HepG2 (cell line): ENCODE measurements at regions not wholly inside any gene's neighbourhood (a gene's known extent, or its start where the extent isn't known, plus 50 kb on each side); places are given as distances from the start of the nearest gene placed in this dataset.
A peak's percentile ranks its signal among the peaks of the same experiment; 100 is the strongest.

ENCODE experiments used
- ATAC-seq: fragments of 200-7000 bp; cut with Tn5 transposase; 3 replicates; pipeline ENCODE4 v1.9.1; 2020; ENCODE audit warnings: mild to moderate bottlenecking, moderate library complexity
- BruUV-seq: library from RNA; stranded (reverse); fragments of 400-500 nt; replicated peaks from 2 replicates; lab custom pipeline; 2021; lab: Mats Ljungman, UMichigan
- CTCF ChIA-PET: fragments of 300-600 bp; formaldehyde crosslinking; extraction: SDS; loops from one replicate; lab custom pipeline; 2021; ENCODE audit warnings: low total read pairs, inconsistent platforms, low intra/inter-chr PET ratio; lab: Yijun Ruan, JAX
- POLR2A ChIA-PET: fragments of 350-600 bp; sonication (Branson Sonifier 250); formaldehyde crosslinking; loops from one replicate; lab custom pipeline; 2020; ENCODE audit warnings: antibody characterized with exemption, inconsistent platforms; lab: Yijun Ruan, JAX
- DNase-seq: peaks from one replicate; pipeline ENCODE4 v3.0.0-alpha.2; 2015; ENCODE audit warnings: low spot score
- FAIRE-seq: peaks from 3 replicates; lab custom pipeline; 2011; peaks lifted over from hg19 to GRCh38; lab: Jason Lieb, UNC
- H2AFZ ChIP-seq: one replicate; pipeline ENCODE4 v1.6.1; 2011; ENCODE audit warnings: low read length, inconsistent platforms
- H3K27ac ChIP-seq: fragments of 300-600 bp; 3 replicates; pipeline ENCODE4 v1.8.0; 2011; ENCODE audit warnings: mixed run types, mild to moderate bottlenecking, mixed read lengths, low read length, inconsistent platforms; ENCODE audit not compliant: insufficient read depth; ENCODE audit errors: extremely low read length
- H3K27me3 ChIP-seq, 2 experiments: fragments of 200-600 bp in 1 of 2; 2 replicates in 1 of 2; 3 replicates in 1 of 2; pipeline versions ENCODE4 v1.6.0 to v1.8.0; 2011; ENCODE audit warnings: low read length in 2 of 2, mild to moderate bottlenecking in 2 of 2, moderate library complexity in 2 of 2, inconsistent platforms in 1 of 2; ENCODE audit not compliant: insufficient read depth in 2 of 2, control insufficient read depth in 1 of 2
- H3K36me3 ChIP-seq, 2 experiments: fragments of 200-600 bp in 1 of 2; replicated peaks in 1 of 2; 2 replicates in 1 of 2; 3 replicates in 1 of 2; pipeline versions ENCODE4 v1.5.1 to v1.8.0; 2011; ENCODE audit warnings: low read length in 2 of 2, inconsistent platforms in 1 of 2; ENCODE audit not compliant: insufficient read depth in 2 of 2, control insufficient read depth in 1 of 2
- H3K4me1 ChIP-seq: 2 replicates; pipeline ENCODE4 v1.5.1; 2012; ENCODE audit warnings: low read length, inconsistent platforms; ENCODE audit not compliant: insufficient read depth
- H3K4me2 ChIP-seq: 2 replicates; pipeline ENCODE4 v1.6.0; 2011; ENCODE audit warnings: low read depth, low read length, inconsistent platforms
- H3K4me3 ChIP-seq, 3 experiments: fragments of 200-600 bp in 1 of 3; sonication (generic), shearing (Covaris generic) in 1 of 3; replicated peaks in 1 of 3; 2 replicates each; pipeline ENCODE4 v1.5.1; 2011 to 2016; ENCODE audit warnings: low read length in 3 of 3, inconsistent platforms in 2 of 3, low read depth in 2 of 3, mild to moderate bottlenecking in 2 of 3, control low read depth in 1 of 3, mixed read lengths in 1 of 3; ENCODE audit not compliant: insufficient read depth in 1 of 3
- H3K79me2 ChIP-seq: one replicate; pipeline ENCODE4 v1.6.1; 2011; ENCODE audit warnings: low read length, inconsistent platforms; ENCODE audit not compliant: insufficient read depth
- H3K9ac ChIP-seq: 2 replicates; pipeline ENCODE4 v1.6.0; 2011; ENCODE audit warnings: mild to moderate bottlenecking, low read depth, low read length, inconsistent platforms; ENCODE audit not compliant: insufficient read depth
- H3K9me3 ChIP-seq: 2 replicates; pipeline ENCODE4 v1.5.1; 2012; ENCODE audit warnings: mild to moderate bottlenecking, low read length
- H4K20me1 ChIP-seq: 2 replicates; pipeline ENCODE4 v1.6.0; 2011; ENCODE audit warnings: inconsistent platforms, mild to moderate bottlenecking, low read length, moderate library complexity; ENCODE audit not compliant: insufficient read depth
- CHCHD3 ChIP-seq: sonication (generic); formaldehyde crosslinking; IDR thresholded peaks from 2 replicates; pipeline ENCODE4 v1.8.0; 2022; ENCODE audit warnings: mild to moderate bottlenecking, missing genetic modification reagents, moderate library complexity
- CREB1 ChIP-seq, 2 experiments: fragments of 450-650 bp in 1 of 2; IDR thresholded peaks; 2 replicates each; pipeline ENCODE4 v1.6.1; 2016 to 2017; ENCODE audit warnings: control low read depth in 1 of 2, mild to moderate bottlenecking in 1 of 2, missing compliant biosample characterization in 1 of 2, missing genetic modification characterization in 1 of 2
- HOXA7 ChIP-seq: sonication (generic); formaldehyde crosslinking; IDR thresholded peaks from 2 replicates; pipeline ENCODE4 v1.8.1; 2022; ENCODE audit warnings: mild to moderate bottlenecking, missing genetic modification reagents, moderate library complexity
- RFX1 ChIP-seq: fragments of 450-650 bp; IDR thresholded peaks from 2 replicates; pipeline ENCODE4 v1.6.1; 2017
- U2AF2 ChIP-seq: fragments of 200-400 bp; formaldehyde crosslinking; IDR thresholded peaks from 2 replicates; pipeline ENCODE4 v1.6.1; 2017; ENCODE audit warnings: low read depth, mild to moderate bottlenecking, low read length
- ZNF207 ChIP-seq: fragments of 450-650 bp; IDR thresholded peaks from 2 replicates; pipeline ENCODE4 v1.6.1; 2016; ENCODE audit warnings: antibody characterized with exemption, borderline replicate concordance
- WGBS: methylation state at CpG from one replicate; pipeline ENCODE4 v1.1.6; 2017; ENCODE audit warnings: low lambda C conversion rate; 5-methylcytosine and 5-hydroxymethylcytosine counted together
- in situ Hi-C: cut with HindIII; loops from 2 replicates; pipeline ENCODE4 v1.10.0; 2017; ENCODE audit warnings: low pct_unique_long_range_greater_than_20kb; ENCODE audit not compliant: extremely low pct_ligation_motif_present
- intact Hi-C: fragments of 100-400 bp; cut with micrococcal nuclease; formaldehyde crosslinking; loops from one replicate; pipeline ENCODE4 v1.10.0; 2022; ENCODE audit not compliant: unreplicated experiment
- TF ChIP-seq, protein P1 (sequence below): sonication (generic); formaldehyde crosslinking; IDR thresholded peaks from 2 replicates; pipeline ENCODE4 v1.5.0; 2020; ENCODE audit warnings: missing genetic modification reagents

DNA sequence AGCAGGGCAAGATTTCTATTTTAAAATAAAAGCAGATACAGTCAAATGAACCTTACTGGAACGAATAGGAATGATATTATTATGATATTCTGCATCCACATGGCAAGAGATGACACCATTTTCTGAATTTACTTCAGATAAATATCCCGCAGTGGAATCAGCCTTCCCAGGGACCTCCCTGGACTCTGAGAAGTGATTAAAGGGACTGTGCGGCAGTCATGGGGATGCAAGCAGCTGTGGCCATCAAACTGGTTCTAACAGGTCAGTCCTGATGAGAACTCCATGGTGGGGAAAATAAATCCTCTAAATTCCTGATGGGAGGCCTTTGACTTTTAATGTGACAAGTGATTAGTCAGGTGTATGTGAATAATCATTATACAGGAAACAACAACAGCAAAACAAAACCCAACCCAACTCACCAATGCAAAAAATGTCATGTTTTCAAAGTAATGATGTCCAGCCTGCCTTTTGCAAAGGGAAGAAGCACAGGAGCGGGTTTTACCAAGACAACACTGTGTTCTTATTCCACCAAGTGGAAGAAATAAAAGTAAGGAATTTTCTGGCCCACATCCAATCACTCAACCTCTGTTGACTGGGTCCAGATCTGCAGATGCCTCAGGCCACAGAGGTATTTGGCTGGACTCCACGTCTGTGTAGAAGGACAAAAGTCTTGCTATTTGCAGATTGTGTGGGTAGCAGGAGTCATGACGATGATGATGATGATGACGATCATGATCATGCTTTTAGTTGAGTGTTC is 61.9 kb upstream of the CITED2 start:
- H3K36me3 ChIP-seq, result no peaks in the 10 kb centered on the region
- TF ChIP-seq ZNF207 (no peak), HOXA7 (CRISPR knock-in tag) (no peak), U2AF2 (no peak), CHCHD3 (CRISPR knock-in tag) (no peak), CREB1 (IDR thresholded peaks at IDR 0.05) (peak; percentile 81), CREB1 (CRISPR knock-in tag; IDR thresholded peaks at IDR 0.05) (no peak), RFX1 (no peak)
- TF ChIP-seq, protein P1, sequence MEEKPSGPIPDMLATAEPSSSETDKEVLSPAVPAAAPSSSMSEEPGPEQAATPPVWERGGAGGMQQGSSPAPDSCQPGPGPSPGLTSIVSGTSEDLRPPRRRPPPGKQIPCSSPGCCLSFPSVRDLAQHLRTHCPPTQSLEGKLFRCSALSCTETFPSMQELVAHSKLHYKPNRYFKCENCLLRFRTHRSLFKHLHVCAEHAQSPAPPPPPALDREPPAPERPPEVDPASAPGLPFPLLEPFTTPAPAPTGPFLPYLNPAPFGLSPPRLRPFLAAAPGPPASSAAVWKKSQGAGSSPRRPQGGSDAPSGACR, result no peak
- peaks cover 0 to 1% of the 10 kb centered on the region in 2 experiments; a peak in 1 of 5 replicates for H3K27me3 ChIP-seq
- ATAC-seq (no peak), FAIRE-seq (no peak), DNase-seq (no peak)
- H3K4me1 ChIP-seq, result peaks cover 14% of the 10 kb centered on the region
- intact Hi-C loops (no loop called here), in situ Hi-C loops (no loop called here)
- POLR2A ChIA-PET, result no interaction called here
- H3K27ac ChIP-seq, result no peak overlapping the region
- H3K9me3 ChIP-seq, result peaks cover 6% of the 10 kb centered on the region; the same call in 1 of the 2 replicates
- 31% methylated on average over 7 of the region's 7 CpGs for WGBS
- BruUV-seq, result no TSS peak
- H3K79me2 ChIP-seq, result no peaks in the 10 kb centered on the region
- no peak overlapping the region for H3K4me3 ChIP-seq
- H3K9ac ChIP-seq, result no peak overlapping the region
- no peak overlapping the region for H3K4me2 ChIP-seq
- H4K20me1 ChIP-seq, result no peaks in the 10 kb centered on the region
- no peak overlapping the region for H2AFZ ChIP-seq
- CTCF ChIA-PET, result no interaction called here
